NB4 (cell line): ENCODE measurements at regions not wholly inside any gene's neighbourhood (a gene's known extent, or its start where the extent isn't known, plus 50 kb on each side); places are given as distances from the start of the nearest gene placed in this dataset.

Source experiments
- MYC ChIP-seq: IDR thresholded peaks from 2 replicates; pipeline ENCODE4 v1.6.1; 2011; ENCODE audit warnings: low read depth, low read length
- POLR2A ChIP-seq: IDR thresholded peaks from 2 replicates; pipeline ENCODE4 v1.6.1; 2011; ENCODE audit warnings: mild to moderate bottlenecking; ENCODE audit not compliant: insufficient read length; ENCODE audit errors: extremely low read depth
- TF ChIP-seq, protein P1 (sequence below): IDR thresholded peaks from one replicate; pipeline ENCODE4 v1.5.1; 2012; ENCODE audit warnings: low read depth, low read length
- TF ChIP-seq, protein P2 (sequence below): IDR thresholded peaks from 2 replicates; pipeline ENCODE4 v1.6.1; 2011; ENCODE audit warnings: low read depth, low read length

DNA sequence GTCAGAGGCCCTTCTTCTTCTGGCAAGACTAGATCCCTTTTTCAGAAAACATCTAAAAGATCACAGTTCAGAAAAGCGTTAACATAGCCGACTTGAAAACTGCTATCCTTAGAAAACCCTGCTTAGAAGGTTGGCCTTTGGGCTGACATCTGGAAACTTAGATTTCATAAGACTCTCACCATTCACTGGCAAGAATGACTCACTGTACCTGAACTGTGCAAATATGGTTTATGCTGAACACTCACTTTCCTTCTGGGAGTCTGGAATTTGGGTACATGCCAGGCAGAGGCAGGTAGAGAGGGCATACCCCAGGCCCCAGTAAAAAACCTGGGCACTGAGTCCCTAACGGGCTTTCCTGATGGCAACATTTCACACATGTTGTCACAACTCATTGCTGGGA is 88.8 kb upstream of the GPC3 start:
- TF ChIP-seq, protein P1, sequence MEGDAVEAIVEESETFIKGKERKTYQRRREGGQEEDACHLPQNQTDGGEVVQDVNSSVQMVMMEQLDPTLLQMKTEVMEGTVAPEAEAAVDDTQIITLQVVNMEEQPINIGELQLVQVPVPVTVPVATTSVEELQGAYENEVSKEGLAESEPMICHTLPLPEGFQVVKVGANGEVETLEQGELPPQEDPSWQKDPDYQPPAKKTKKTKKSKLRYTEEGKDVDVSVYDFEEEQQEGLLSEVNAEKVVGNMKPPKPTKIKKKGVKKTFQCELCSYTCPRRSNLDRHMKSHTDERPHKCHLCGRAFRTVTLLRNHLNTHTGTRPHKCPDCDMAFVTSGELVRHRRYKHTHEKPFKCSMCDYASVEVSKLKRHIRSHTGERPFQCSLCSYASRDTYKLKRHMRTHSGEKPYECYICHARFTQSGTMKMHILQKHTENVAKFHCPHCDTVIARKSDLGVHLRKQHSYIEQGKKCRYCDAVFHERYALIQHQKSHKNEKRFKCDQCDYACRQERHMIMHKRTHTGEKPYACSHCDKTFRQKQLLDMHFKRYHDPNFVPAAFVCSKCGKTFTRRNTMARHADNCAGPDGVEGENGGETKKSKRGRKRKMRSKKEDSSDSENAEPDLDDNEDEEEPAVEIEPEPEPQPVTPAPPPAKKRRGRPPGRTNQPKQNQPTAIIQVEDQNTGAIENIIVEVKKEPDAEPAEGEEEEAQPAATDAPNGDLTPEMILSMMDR, result no peak
- TF ChIP-seq MYC (no peak), POLR2A (no peak)
- TF ChIP-seq, protein P2, sequence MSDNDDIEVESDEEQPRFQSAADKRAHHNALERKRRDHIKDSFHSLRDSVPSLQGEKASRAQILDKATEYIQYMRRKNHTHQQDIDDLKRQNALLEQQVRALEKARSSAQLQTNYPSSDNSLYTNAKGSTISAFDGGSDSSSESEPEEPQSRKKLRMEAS, result no peak
